ACHN (cell line): ENCODE measurements at regions not wholly inside any gene's neighbourhood (a gene's known extent, or its start where the extent isn't known, plus 50 kb on each side); places are given as distances from the start of the nearest gene placed in this dataset.

Source experiments
- DNase-seq: peaks from one replicate; pipeline ENCODE4 v3.0.0-alpha.2; 2015
- in situ Hi-C: cut with HindIII; loops from 2 replicates; pipeline ENCODE4 v1.10.0; 2017; ENCODE audit warnings: low sequenced_read_pairs, low pct_ligation_motif_present, low pct_unique_long_range_greater_than_20kb

- in situ Hi-C loops: no loop called here
- DNase-seq: no peak
These were observed 63.7 kb upstream of the PSMD7 start for GRCh38 chr16:74232806-74233465.

- in situ Hi-C loops: no loop called here
- no peak for DNase-seq
These were observed 66.5 kb upstream of the PSMD7 start for GRCh38 chr16:74230126-74230525.

- in situ Hi-C loops: no loop called here
- DNase-seq: peak; percentile 14
These were observed 70.2 kb upstream of the PSMD7 start for GRCh38 chr16:74226338-74226954.

GRCh38 chr16:74224828-74225612, 71.6 kb upstream of the PSMD7 start:
- DNase-seq: peak; percentile 24
- in situ Hi-C loops: no loop called here

GRCh38 chr16:74221828-74222227, 74.8 kb upstream of the PSMD7 start:
- in situ Hi-C loops: no loop called here
- DNase-seq: no peak

- in situ Hi-C loops: no loop called here
- no peak for DNase-seq
These were observed 76.9 kb upstream of the PSMD7 start for GRCh38 chr16:74219706-74220105.

- in situ Hi-C loops: no loop called here
- DNase-seq: no peak
These were observed 77.7 kb upstream of the PSMD7 start for GRCh38 chr16:74218871-74219270.

GRCh38 chr16:74216319-74216718, 80.3 kb upstream of the PSMD7 start:
- in situ Hi-C loops: no loop called here
- no peak for DNase-seq

- in situ Hi-C loops: no loop called here
- DNase-seq: no peak
These were observed 81.4 kb upstream of the PSMD7 start for GRCh38 chr16:74215249-74215648.

GRCh38 chr16:74213372-74213771, 83.2 kb upstream of the PSMD7 start:
- DNase-seq: no peak
- in situ Hi-C loops: no loop called here

GRCh38 chr16:74210245-74210644, 86.4 kb upstream of the PSMD7 start:
- DNase-seq: no peak
- in situ Hi-C loops: no loop called here

- in situ Hi-C loops: no loop called here
- DNase-seq: no peak
These were observed 94.6 kb upstream of the PSMD7 start for GRCh38 chr16:74202009-74202408.

- no peak for DNase-seq
- in situ Hi-C loops: no loop called here
These were observed 95.0 kb upstream of the PSMD7 start for GRCh38 chr16:74201576-74201975.

- in situ Hi-C loops: no loop called here
- no peak for DNase-seq
These were observed 95.7 kb upstream of the PSMD7 start for GRCh38 chr16:74200921-74201320.

- in situ Hi-C loops: no loop called here
- no peak for DNase-seq
These were observed 96.8 kb upstream of the PSMD7 start for GRCh38 chr16:74199842-74200124.

- in situ Hi-C loops: no loop called here
- no peak for DNase-seq
These were observed 97.4 kb upstream of the PSMD7 start for GRCh38 chr16:74199066-74199841.

GRCh38 chr16:74192281-74192797, 104.3 kb upstream of the PSMD7 start:
- in situ Hi-C loops: no loop called here
- DNase-seq: no peak

- DNase-seq: no peak
- in situ Hi-C loops: no loop called here
These were observed 106.3 kb upstream of the PSMD7 start for GRCh38 chr16:74190292-74190691.

GRCh38 chr16:74188856-74189255, 107.8 kb upstream of the PSMD7 start:
- in situ Hi-C loops: no loop called here
- no peak for DNase-seq
